BJ (cell line): ENCODE measurements at regions not wholly inside any gene's neighbourhood (a gene's known extent, or its start where the extent isn't known, plus 50 kb on each side); places are given as distances from the start of the nearest gene placed in this dataset.

Source experiments
- CTCF ChIA-PET: fragments of 350-600 bp; formaldehyde crosslinking; extraction: SDS; loops from one replicate; lab custom pipeline; 2021; ENCODE audit warnings: antibody characterized with exemption, inconsistent platforms; lab: Yijun Ruan, JAX
- POLR2A ChIA-PET: fragments of 300-600 bp; sonication (Branson Sonifier 250); formaldehyde crosslinking; extraction: SDS; loops from one replicate; lab custom pipeline; 2021; ENCODE audit warnings: antibody characterized with exemption; lab: Charles Lee
- DNase-seq: peaks from one replicate; pipeline ENCODE4 v3.0.0-alpha.2; 2011; ENCODE audit warnings: low read depth
- H3K27me3 ChIP-seq: 2 replicates; pipeline ENCODE4 v1.6.0; 2011; ENCODE audit warnings: low read length; ENCODE audit not compliant: control insufficient read depth, insufficient read depth
- H3K36me3 ChIP-seq: 2 replicates; pipeline ENCODE4 v1.5.1; 2011; ENCODE audit warnings: low read length; ENCODE audit not compliant: control insufficient read depth, insufficient read depth
- H3K4me3 ChIP-seq: 2 replicates; pipeline ENCODE4 v1.5.1; 2011; ENCODE audit warnings: low read depth, mild to moderate bottlenecking, control low read depth, low read length
- TF ChIP-seq, protein P1 (sequence below): IDR thresholded peaks from 2 replicates; pipeline ENCODE4 v1.5.1; 2011; ENCODE audit warnings: low read depth, mild to moderate bottlenecking, control low read depth, inconsistent platforms, low read length, moderate library complexity; ENCODE audit not compliant: insufficient read depth

DNA sequence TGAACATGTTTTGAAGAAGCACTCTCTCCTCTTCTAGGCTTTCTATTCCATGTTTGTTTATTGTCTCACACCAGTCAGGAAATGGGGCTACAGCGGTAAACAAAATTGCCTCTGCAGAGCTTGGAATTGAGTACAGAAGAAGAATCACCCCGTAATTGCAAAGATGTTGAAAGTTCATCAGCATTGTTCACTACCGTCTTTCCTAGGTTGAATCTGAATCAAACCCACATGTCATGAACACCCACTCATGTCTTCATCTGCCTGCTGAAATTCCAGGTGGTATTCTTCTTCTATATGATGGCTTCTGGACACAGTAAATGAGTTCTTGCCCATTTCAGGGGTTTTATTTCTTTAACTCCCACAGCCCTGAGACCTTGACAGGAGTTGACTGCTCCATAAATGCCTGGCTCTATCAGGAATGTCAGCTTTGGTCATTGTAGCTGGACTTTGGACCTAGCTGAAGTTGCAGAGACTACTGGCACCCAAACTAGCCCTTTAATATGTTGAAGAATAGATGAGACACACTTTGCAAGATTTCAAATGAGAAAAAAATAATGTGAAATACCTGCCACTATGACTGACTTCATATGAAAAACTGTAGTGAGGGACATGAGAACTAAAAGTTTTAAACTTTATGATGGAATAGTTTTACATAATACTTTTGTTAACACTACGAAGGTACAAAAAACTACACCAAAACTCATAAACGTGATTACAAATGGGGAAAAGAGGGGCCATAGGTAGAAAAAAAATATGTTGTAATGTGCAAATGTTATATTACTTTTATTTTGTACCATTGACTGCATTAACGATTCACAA lies 1235.3 kb upstream of the ZEB2 start:
- TF ChIP-seq, protein P1, sequence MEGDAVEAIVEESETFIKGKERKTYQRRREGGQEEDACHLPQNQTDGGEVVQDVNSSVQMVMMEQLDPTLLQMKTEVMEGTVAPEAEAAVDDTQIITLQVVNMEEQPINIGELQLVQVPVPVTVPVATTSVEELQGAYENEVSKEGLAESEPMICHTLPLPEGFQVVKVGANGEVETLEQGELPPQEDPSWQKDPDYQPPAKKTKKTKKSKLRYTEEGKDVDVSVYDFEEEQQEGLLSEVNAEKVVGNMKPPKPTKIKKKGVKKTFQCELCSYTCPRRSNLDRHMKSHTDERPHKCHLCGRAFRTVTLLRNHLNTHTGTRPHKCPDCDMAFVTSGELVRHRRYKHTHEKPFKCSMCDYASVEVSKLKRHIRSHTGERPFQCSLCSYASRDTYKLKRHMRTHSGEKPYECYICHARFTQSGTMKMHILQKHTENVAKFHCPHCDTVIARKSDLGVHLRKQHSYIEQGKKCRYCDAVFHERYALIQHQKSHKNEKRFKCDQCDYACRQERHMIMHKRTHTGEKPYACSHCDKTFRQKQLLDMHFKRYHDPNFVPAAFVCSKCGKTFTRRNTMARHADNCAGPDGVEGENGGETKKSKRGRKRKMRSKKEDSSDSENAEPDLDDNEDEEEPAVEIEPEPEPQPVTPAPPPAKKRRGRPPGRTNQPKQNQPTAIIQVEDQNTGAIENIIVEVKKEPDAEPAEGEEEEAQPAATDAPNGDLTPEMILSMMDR = no peak
- no peak for DNase-seq
- no peaks in the 10 kb centered on the region for H3K27me3 ChIP-seq
- H3K4me3 ChIP-seq = no peak overlapping the region
- CTCF ChIA-PET = interaction anchor here (1.0 kb wide), 1 partner anchor 1204 kb away, joined by 3 read pairs; no protein-coding TSS in a partner anchor
- POLR2A ChIA-PET = no interaction called here
- H3K36me3 ChIP-seq = no peaks in the 10 kb centered on the region

DNA sequence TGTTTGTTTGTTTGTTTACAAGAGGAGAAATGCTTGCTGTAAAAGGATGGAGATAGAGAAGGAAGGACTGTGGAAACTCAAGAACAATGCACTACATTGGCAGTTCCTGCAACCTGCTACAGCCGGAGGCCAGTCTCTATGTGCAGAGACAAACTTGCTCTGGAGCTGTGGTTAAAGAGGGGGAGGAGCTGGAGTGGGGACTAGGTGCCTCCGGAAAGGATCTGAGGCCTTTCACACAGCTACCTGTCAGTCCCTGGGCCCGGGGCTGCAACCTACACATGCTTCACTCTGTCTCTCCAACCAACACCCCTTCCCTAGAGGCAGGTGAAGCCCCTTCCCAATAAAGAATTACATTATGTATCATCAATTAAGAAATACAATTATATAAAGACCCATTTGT lies 1234.0 kb upstream of the ZEB2 start:
- Histone ChIP-seq H3K4me3 (no peak overlapping the region), H3K27me3 (no peaks in the 10 kb centered on the region), H3K36me3 (no peaks in the 10 kb centered on the region)
- DNase-seq = no peak
- CTCF ChIA-PET = interaction anchor here (1.5 kb wide), 1 partner anchor 559 kb away, joined by 3 read pairs; no protein-coding TSS in a partner anchor
- POLR2A ChIA-PET = no interaction called here
- TF ChIP-seq, protein P1 = no peak

- Histone ChIP-seq H3K36me3 (no peaks in the 10 kb centered on the region), H3K27me3 (no peaks in the 10 kb centered on the region), H3K4me3 (no peak overlapping the region)
- ChIA-PET CTCF (interaction anchor here (0.5 to 1.5 kb wide), 12 partner anchors 8 to 1232 kb away, joined by 3 to 5 read pairs (median 3); no protein-coding TSS in a partner anchor), POLR2A (no interaction called here)
- no peak for DNase-seq
- TF ChIP-seq, protein P1 = no peak
Measured at GRCh38 chr2:145753041-145753608, 1233.2 kb upstream of the ZEB2 start.

DNA sequence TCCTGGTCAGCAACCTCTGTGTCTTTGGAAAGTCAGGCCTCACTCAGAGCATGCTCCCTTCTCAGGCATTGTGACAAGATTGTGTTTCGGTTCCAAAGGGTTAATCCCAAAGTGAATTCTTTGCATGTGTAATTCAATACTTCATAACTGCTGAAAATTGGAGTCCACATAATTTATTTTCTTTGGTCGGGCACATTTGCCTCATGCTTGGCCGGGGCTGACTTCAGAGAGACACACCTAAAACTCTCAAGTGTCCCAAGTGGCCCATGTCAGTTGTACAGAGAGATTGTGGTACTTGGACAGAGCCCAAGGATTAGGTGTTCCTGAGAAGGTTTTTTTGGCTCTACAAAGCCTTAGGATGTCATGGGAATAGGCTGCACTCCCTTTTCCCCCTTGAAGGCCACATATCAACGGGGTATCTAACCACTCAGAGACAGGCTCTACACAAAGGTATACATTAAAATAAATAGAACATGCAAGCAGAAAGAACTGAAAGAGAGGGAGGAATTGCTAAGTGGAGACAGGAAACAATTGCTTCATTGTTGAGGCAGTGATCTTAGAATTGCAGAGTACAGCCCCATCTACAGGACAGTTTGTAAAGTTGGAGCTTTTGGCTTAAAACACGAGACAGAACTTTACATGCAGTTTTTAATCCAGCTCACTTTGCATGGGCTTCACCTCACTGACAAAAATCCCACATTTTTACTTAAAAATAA lies 1232.3 kb upstream of the ZEB2 start:
- Histone ChIP-seq H3K4me3 (no peak overlapping the region), H3K36me3 (no peaks in the 10 kb centered on the region), H3K27me3 (no peaks in the 10 kb centered on the region)
- CTCF ChIA-PET = interaction anchor here (0.5 to 1.5 kb wide), 11 partner anchors 9 to 1231 kb away, joined by 3 to 5 read pairs (median 3); no protein-coding TSS in a partner anchor
- POLR2A ChIA-PET = no interaction called here
- no peak for DNase-seq
- TF ChIP-seq, protein P1 = peak; percentile 70

DNA sequence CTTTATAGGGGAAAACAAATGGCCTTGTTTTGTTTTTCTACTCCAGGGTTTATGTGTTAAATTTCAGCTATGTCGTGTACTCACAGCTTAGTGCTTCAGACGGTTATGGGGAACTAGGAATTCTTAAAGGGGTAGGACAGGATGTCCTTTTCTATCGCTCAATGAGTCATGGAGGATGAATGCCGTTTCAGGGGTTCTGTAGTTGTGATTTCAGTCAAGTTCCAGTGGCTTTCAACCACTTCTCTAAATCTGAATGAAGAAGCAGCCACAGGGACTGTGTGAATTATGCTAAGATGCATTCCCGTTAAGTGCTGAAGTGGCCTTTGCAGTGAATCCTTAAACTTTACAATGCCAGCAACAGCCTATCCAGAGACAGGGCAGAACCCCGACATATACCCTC lies 1231.7 kb upstream of the ZEB2 start:
- no peaks in the 10 kb centered on the region for H3K36me3 ChIP-seq
- no peak for DNase-seq
- no peaks in the 10 kb centered on the region for H3K27me3 ChIP-seq
- ChIA-PET CTCF (interaction anchor here (0.7 to 1.1 kb wide), 2 partner anchors 969 to 1230 kb away, joined by 3 read pairs; no protein-coding TSS in a partner anchor), POLR2A (no interaction called here)
- H3K4me3 ChIP-seq = no peak overlapping the region
- TF ChIP-seq, protein P1 = no peak
